ENCODE measurements at regions not wholly inside any gene's neighbourhood (a gene's known extent, or its start where the extent isn't known, plus 50 kb on each side); places are given as distances from the start of the nearest gene placed in this dataset.

DNA sequence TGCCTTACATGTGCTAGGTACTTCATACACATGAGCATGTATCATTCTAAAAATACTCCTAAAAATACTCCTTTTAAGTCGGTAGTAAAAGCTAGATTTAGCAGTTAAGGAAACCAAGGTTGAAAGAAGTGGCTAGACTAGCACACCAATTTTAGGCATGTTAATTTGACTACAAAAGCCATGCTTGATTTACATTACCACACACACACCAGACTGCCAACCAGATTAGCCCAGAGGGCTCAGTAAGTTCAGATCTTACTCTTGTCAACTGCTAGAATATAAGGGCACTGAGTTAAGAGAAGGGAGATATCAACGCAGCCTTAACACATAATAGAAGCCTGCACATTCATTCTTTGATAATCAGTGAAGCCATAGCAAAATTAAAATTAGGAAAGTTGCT lies 117.9 kb downstream of the MID1IP1 start:
- Histone ChIP-seq H3K18ac (ENCODE audit: low read depth, low read length) (no peak overlapping the region), H3K27me3 (ENCODE audit: control insufficient read depth, insufficient read depth, low read length) (peaks cover 12% of the 10 kb centered on the region), H3K14ac (replicated peaks; ENCODE audit: low read depth, low read length) (no peak overlapping the region), H3K4me3 (ENCODE audit: insufficient read depth, low read depth, low read length) (no peak overlapping the region), H4K20me1 (ENCODE audit: insufficient read depth, low read length) (no peaks in the 10 kb centered on the region), H2BK120ac (ENCODE audit: low read depth, low read length) (no peak overlapping the region), H3K56ac (ENCODE audit: extremely low read depth, insufficient read depth, low read length) (no peak overlapping the region), H2BK5ac (ENCODE audit: low read depth, low read length, poor library complexity, severe bottlenecking) (no peak overlapping the region), H3K36me3 (ENCODE audit: control insufficient read depth, insufficient read depth, low read length) (no peaks in the 10 kb centered on the region), H3K9me1 (ENCODE audit: insufficient read depth, low read length) (no peaks in the 10 kb centered on the region), H2AK5ac (ENCODE audit: low read depth, low read length) (no peak overlapping the region), H4K8ac (ENCODE audit: low read depth in 2 of 2, low read length in 2 of 2) (no peak overlapping the region), H3K4ac (ENCODE audit: low read depth, low read length) (no peak overlapping the region), H3K9me3 (ENCODE audit: control insufficient read depth, insufficient read depth, low read length) (no peaks in the 10 kb centered on the region), H2BK20ac (ENCODE audit: low read depth, low read length) (no peak overlapping the region), H4K91ac (ENCODE audit: insufficient read depth, low read depth, low read length) (no peak overlapping the region), H3K4me1 (ENCODE audit: control insufficient read depth, insufficient read depth, low read length) (no peaks in the 10 kb centered on the region), H3K27ac (ENCODE audit: insufficient read depth, low read length) (no peak overlapping the region), H2BK15ac (ENCODE audit: low read depth, low read length) (no peak overlapping the region), H3K23ac (ENCODE audit: low read depth, low read length) (no peak overlapping the region), H3K79me1 (ENCODE audit: low read depth in 1 of 2, low read length in 2 of 2) (no peaks in the 10 kb centered on the region), H4K5ac (ENCODE audit: low read depth, low read length) (no peak overlapping the region), H2AK9ac (replicated peaks; ENCODE audit: low read depth, low read length, poor library complexity) (no peak overlapping the region), H3K9ac (ENCODE audit: low read depth, low read length) (no peak overlapping the region), H3K4me2 (ENCODE audit: low read depth, low read length) (no peak overlapping the region), H2AFZ (replicated peaks; ENCODE audit: low read length, poor library complexity) (no peak overlapping the region)
- DNase-seq (no peak), ATAC-seq (ENCODE audit: low read depth) (no peak)
- TF ChIP-seq MAFK (IDR thresholded peaks at IDR 0.05; ENCODE audit: low read depth, low read length) (no peak), CTCF (conservative IDR thresholded peaks at IDR 0.05; ENCODE audit: low read depth, low read length) (no peak), SMC3 (IDR thresholded peaks at IDR 0.05; ENCODE audit: low read depth, low read length) (no peak), ELK1 (IDR thresholded peaks at IDR 0.05; ENCODE audit: borderline replicate concordance, low read depth, low read length) (no peak), POLR2A (IDR thresholded peaks at IDR 0.05; ENCODE audit: low read depth, low read length) (no peak), USF2 (IDR thresholded peaks at IDR 0.05; ENCODE audit: low read depth, low read length) (no peak), RAD21 (IDR thresholded peaks at IDR 0.05; ENCODE audit: low read length) (no peak), RFX5 (IDR thresholded peaks at IDR 0.05; ENCODE audit: low read depth, low read length) (no peak), BHLHE40 (IDR thresholded peaks at IDR 0.05; ENCODE audit: low read depth, low read length) (no peak)
- dilution Hi-C loops (cut with HindIII; ENCODE audit: low sequenced_read_pairs, unreplicated experiment) (no loop called here), intact Hi-C loops (cut with micrococcal nuclease) (no loop called here), in situ Hi-C loops (cut with MboI; ENCODE audit: low sequenced_read_pairs) (no loop called here)
- ChIA-PET POLR2A (ENCODE audit: unreplicated experiment) (no interaction called here), CTCF (no interaction called here)
- no CpG with 5 or more reads among the region's 2 CpGs for WGBS, 2 experiments (ENCODE audit: extremely low coverage in 2 of 2, insufficient read length in 1 of 2)
- BruUV-seq (replicated peaks), result no TSS peak

Data from IMR-90 (cell line).